ENCODE measurements at regions not wholly inside any gene's neighbourhood (a gene's known extent, or its start where the extent isn't known, plus 50 kb on each side); places are given as distances from the start of the nearest gene placed in this dataset.

DNA sequence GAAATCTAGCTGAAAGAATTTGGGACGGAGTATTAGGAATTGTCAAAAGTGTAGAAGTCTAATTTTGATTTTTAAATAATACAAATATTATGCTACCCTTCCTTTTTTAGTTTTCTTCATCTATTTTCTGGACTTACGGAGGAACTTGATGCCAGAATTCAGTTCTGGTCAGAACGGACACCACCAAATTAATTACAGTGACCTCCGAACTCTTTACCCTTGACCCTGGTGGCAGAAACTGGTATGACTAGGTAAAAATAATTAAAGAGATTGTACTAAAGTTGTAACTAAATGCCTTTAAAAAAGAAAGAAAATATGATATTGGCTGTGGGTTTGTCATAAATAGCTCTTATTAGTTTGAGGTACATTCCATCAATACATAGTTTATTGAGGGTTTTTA is 751.1 kb upstream of the MAP3K7 start:
- no peak overlapping the region for H3K4me2 ChIP-seq (ENCODE audit: low read length)
- no peaks in the 10 kb centered on the region for H3K9me2 ChIP-seq (ENCODE audit: insufficient read depth, low read length)
- H3K9ac ChIP-seq (ENCODE audit: low read length) = no peak overlapping the region
- no peaks in the 10 kb centered on the region for H3K27me3 ChIP-seq (ENCODE audit: insufficient read depth, low read depth, low read length)
- H2AFZ ChIP-seq (ENCODE audit: low read depth, low read length) = no peak overlapping the region
- H3F3A ChIP-seq (ENCODE audit: insufficient read depth, low read length, poor library complexity, severe bottlenecking) = no peaks in the 10 kb centered on the region
- H4K20me1 ChIP-seq (ENCODE audit: insufficient read depth) = no peaks in the 10 kb centered on the region
- H3K4me3 ChIP-seq (ENCODE audit: low read length) = no peak overlapping the region
- H3K79me2 ChIP-seq (replicated peaks; ENCODE audit: insufficient read depth, low read length) = no peaks in the 10 kb centered on the region
- H3K36me3 ChIP-seq (ENCODE audit: insufficient read depth, low read length) = no peaks in the 10 kb centered on the region
- TF ChIP-seq POLR2AphosphoS5 (IDR thresholded peaks at IDR 0.05) (no peak), EZH2 (IDR thresholded peaks at IDR 0.05; ENCODE audit: borderline replicate concordance, insufficient read depth, low read length, poor library complexity, severe bottlenecking) (no peak), EP300 (conservative IDR thresholded peaks at IDR 0.05; ENCODE audit: poor library complexity, severe bottlenecking) (no peak)
- no peaks in the 10 kb centered on the region for H3K9me3 ChIP-seq (ENCODE audit: low read length)
- no peak overlapping the region for H3K27ac ChIP-seq (ENCODE audit: low read length)

DNA sequence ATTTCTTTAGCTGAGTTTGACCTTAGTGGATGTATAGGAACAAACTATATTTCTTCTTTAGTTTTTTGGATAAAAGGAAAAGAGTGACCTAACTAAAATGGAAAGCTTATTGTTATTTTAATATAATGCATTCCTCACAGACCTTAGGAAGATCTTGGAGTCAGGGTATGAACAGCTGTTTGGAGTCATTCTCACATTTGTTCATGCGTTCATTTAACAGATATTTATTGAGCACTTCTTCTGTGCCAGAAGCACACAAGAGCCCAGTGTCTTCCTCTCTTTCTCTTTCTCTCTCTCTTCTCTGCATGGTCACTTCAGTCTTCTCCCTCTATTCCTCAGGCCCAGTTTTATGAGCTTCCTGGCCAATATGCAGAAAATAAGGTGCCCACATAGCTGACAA is 744.0 kb upstream of the MAP3K7 start:
- TF ChIP-seq MXI1 (conservative IDR thresholded peaks at IDR 0.05; ENCODE audit: poor library complexity, severe bottlenecking) (no peak), EZH2 (IDR thresholded peaks at IDR 0.05; ENCODE audit: borderline replicate concordance, insufficient read depth, low read length, poor library complexity, severe bottlenecking) (no peak), EP300 (conservative IDR thresholded peaks at IDR 0.05; ENCODE audit: poor library complexity, severe bottlenecking) (no peak), RAD21 (conservative IDR thresholded peaks at IDR 0.05) (no peak)
- TF ChIP-seq, protein P1, sequence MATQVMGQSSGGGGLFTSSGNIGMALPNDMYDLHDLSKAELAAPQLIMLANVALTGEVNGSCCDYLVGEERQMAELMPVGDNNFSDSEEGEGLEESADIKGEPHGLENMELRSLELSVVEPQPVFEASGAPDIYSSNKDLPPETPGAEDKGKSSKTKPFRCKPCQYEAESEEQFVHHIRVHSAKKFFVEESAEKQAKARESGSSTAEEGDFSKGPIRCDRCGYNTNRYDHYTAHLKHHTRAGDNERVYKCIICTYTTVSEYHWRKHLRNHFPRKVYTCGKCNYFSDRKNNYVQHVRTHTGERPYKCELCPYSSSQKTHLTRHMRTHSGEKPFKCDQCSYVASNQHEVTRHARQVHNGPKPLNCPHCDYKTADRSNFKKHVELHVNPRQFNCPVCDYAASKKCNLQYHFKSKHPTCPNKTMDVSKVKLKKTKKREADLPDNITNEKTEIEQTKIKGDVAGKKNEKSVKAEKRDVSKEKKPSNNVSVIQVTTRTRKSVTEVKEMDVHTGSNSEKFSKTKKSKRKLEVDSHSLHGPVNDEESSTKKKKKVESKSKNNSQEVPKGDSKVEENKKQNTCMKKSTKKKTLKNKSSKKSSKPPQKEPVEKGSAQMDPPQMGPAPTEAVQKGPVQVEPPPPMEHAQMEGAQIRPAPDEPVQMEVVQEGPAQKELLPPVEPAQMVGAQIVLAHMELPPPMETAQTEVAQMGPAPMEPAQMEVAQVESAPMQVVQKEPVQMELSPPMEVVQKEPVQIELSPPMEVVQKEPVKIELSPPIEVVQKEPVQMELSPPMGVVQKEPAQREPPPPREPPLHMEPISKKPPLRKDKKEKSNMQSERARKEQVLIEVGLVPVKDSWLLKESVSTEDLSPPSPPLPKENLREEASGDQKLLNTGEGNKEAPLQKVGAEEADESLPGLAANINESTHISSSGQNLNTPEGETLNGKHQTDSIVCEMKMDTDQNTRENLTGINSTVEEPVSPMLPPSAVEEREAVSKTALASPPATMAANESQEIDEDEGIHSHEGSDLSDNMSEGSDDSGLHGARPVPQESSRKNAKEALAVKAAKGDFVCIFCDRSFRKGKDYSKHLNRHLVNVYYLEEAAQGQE (IDR thresholded peaks at IDR 0.05; ENCODE audit: borderline replicate concordance) = no peak
- TF ChIP-seq, protein P2, sequence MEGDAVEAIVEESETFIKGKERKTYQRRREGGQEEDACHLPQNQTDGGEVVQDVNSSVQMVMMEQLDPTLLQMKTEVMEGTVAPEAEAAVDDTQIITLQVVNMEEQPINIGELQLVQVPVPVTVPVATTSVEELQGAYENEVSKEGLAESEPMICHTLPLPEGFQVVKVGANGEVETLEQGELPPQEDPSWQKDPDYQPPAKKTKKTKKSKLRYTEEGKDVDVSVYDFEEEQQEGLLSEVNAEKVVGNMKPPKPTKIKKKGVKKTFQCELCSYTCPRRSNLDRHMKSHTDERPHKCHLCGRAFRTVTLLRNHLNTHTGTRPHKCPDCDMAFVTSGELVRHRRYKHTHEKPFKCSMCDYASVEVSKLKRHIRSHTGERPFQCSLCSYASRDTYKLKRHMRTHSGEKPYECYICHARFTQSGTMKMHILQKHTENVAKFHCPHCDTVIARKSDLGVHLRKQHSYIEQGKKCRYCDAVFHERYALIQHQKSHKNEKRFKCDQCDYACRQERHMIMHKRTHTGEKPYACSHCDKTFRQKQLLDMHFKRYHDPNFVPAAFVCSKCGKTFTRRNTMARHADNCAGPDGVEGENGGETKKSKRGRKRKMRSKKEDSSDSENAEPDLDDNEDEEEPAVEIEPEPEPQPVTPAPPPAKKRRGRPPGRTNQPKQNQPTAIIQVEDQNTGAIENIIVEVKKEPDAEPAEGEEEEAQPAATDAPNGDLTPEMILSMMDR (IDR thresholded peaks at IDR 0.05; ENCODE audit: poor library complexity, severe bottlenecking) = no peak
- no peak overlapping the region for H3K9ac ChIP-seq (ENCODE audit: low read length)

DNA sequence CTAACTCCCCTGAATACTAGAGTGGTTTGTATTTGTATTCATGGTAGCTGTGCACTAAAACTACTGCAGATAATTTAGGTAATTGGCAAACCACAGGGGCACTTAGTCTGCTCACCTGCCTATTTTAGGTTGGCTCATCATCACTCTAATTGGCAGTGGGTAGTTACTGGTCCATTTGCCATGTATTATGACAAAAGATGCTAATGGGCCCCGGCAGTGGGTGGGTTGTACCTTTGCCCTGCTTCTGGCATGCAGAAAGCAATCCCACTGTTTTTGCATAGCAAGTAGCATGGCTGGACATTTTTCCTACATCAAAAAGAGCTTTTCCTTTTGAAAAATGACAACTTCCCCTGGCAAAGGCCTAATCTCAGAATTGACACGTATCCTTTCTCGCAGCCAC is 741.4 kb upstream of the MAP3K7 start:
- H3K4me3 ChIP-seq (ENCODE audit: low read length) = no peak overlapping the region
- no peaks in the 10 kb centered on the region for H3K36me3 ChIP-seq (ENCODE audit: insufficient read depth, low read length)
- H3K9me3 ChIP-seq (ENCODE audit: low read length) = no peaks in the 10 kb centered on the region
- no peaks in the 10 kb centered on the region for H3K79me2 ChIP-seq (replicated peaks; ENCODE audit: insufficient read depth, low read length)
- no peak overlapping the region for H3K27ac ChIP-seq (ENCODE audit: low read length)
- TF ChIP-seq SMC3 (conservative IDR thresholded peaks at IDR 0.05; ENCODE audit: poor library complexity) (no peak), EP300 (conservative IDR thresholded peaks at IDR 0.05; ENCODE audit: poor library complexity, severe bottlenecking) (no peak), EZH2 (IDR thresholded peaks at IDR 0.05; ENCODE audit: borderline replicate concordance, insufficient read depth, low read length, poor library complexity, severe bottlenecking) (no peak), MXI1 (conservative IDR thresholded peaks at IDR 0.05; ENCODE audit: poor library complexity, severe bottlenecking) (no peak), POLR2AphosphoS5 (IDR thresholded peaks at IDR 0.05) (no peak), RAD21 (conservative IDR thresholded peaks at IDR 0.05) (no peak), TAF1 (IDR thresholded peaks at IDR 0.05; ENCODE audit: low read depth) (no peak)
- TF ChIP-seq, protein P1 (IDR thresholded peaks at IDR 0.05; ENCODE audit: borderline replicate concordance) = no peak
- TF ChIP-seq, protein P2 (IDR thresholded peaks at IDR 0.05; ENCODE audit: poor library complexity, severe bottlenecking) = no peak
- no peak overlapping the region for H3K4me2 ChIP-seq (ENCODE audit: low read length)
- H2AFZ ChIP-seq (ENCODE audit: low read depth, low read length) = peak overlapping the region; percentile 22
- H4K20me1 ChIP-seq (ENCODE audit: insufficient read depth) = no peaks in the 10 kb centered on the region
- no peak overlapping the region for H3K9ac ChIP-seq (ENCODE audit: low read length)
- no peaks in the 10 kb centered on the region for H3F3A ChIP-seq (ENCODE audit: insufficient read depth, low read length, poor library complexity, severe bottlenecking)
- no peaks in the 10 kb centered on the region for H3K27me3 ChIP-seq (ENCODE audit: insufficient read depth, low read depth, low read length)
- no peaks in the 10 kb centered on the region for H3K9me2 ChIP-seq (ENCODE audit: insufficient read depth, low read length)

More for the DNA sequence above, 744.0 kb upstream of the MAP3K7 start:
- Histone ChIP-seq H3K27me3 (ENCODE audit: insufficient read depth, low read depth, low read length) (no peaks in the 10 kb centered on the region), H3K79me2 (replicated peaks; ENCODE audit: insufficient read depth, low read length) (no peaks in the 10 kb centered on the region), H3K4me3 (ENCODE audit: low read length) (no peak overlapping the region), H3K9me3 (ENCODE audit: low read length) (no peaks in the 10 kb centered on the region), H2AFZ (ENCODE audit: low read depth, low read length) (no peak overlapping the region), H3K9me2 (ENCODE audit: insufficient read depth, low read length) (no peaks in the 10 kb centered on the region), H3K36me3 (ENCODE audit: insufficient read depth, low read length) (no peaks in the 10 kb centered on the region), H3F3A (ENCODE audit: insufficient read depth, low read length, poor library complexity, severe bottlenecking) (no peaks in the 10 kb centered on the region), H3K4me2 (ENCODE audit: low read length) (no peak overlapping the region), H3K27ac (ENCODE audit: low read length) (no peak overlapping the region), H4K20me1 (ENCODE audit: insufficient read depth) (no peaks in the 10 kb centered on the region)
